Activated CD8-positive, alpha-beta T cell treated with anti-CD3 and anti-CD28 coated beads for 36 hours (primary cell): ENCODE measurements at regions not wholly inside any gene's neighbourhood (a gene's known extent, or its start where the extent isn't known, plus 50 kb on each side); places are given as distances from the start of the nearest gene placed in this dataset.

Experiments
- ATAC-seq: fragments of 200-7000 bp; cut with Tn5 transposase; one replicate; pipeline ENCODE4 v1.10.0; 2021; ENCODE audit warnings: mild to moderate bottlenecking, moderate library complexity
- CTCF ChIA-PET: fragments of 350-600 bp; sonication (Branson Sonifier 250); formaldehyde crosslinking; loops from one replicate; lab custom pipeline; 2021; ENCODE audit warnings: antibody characterized with exemption; lab: Charles Lee
- POLR2A ChIA-PET: fragments of 350-600 bp; sonication (Branson Sonifier 250); formaldehyde crosslinking; loops from one replicate; lab custom pipeline; 2021; ENCODE audit warnings: antibody characterized with exemption; lab: Charles Lee
- DNase-seq: peaks from one replicate; pipeline ENCODE4 v3.0.0-alpha.2; 2020
- H3K27ac Mint-ChIP-seq: one replicate; pipeline ENCODE4 v1.8.0; 2021; ENCODE audit warnings: mild to moderate bottlenecking, mixed read lengths
- H3K27me3 Mint-ChIP-seq: one replicate; pipeline ENCODE4 v1.8.0; 2021; ENCODE audit warnings: mixed read lengths
- H3K36me3 Mint-ChIP-seq: one replicate; pipeline ENCODE4 v1.8.0; 2021; ENCODE audit warnings: low read depth, mixed read lengths
- H3K4me1 Mint-ChIP-seq: one replicate; pipeline ENCODE4 v1.8.0; 2021; ENCODE audit warnings: low read depth, mixed read lengths
- H3K4me3 Mint-ChIP-seq: one replicate; pipeline ENCODE4 v1.8.0; 2021; ENCODE audit warnings: mild to moderate bottlenecking, moderate library complexity, mixed read lengths
- H3K9me3 Mint-ChIP-seq: one replicate; pipeline ENCODE4 v1.8.0; 2021; ENCODE audit warnings: mixed read lengths
- intact Hi-C: fragments of 100-400 bp; cut with micrococcal nuclease; formaldehyde crosslinking; loops from one replicate; pipeline ENCODE4 v1.10.0; 2022
- TF ChIP-seq, protein P1 (sequence below): fragments of 200-600 bp; IDR thresholded peaks from one replicate; pipeline ENCODE4 v1.8.0; 2022; ENCODE audit warnings: antibody characterized with exemption, mild to moderate bottlenecking

DNA sequence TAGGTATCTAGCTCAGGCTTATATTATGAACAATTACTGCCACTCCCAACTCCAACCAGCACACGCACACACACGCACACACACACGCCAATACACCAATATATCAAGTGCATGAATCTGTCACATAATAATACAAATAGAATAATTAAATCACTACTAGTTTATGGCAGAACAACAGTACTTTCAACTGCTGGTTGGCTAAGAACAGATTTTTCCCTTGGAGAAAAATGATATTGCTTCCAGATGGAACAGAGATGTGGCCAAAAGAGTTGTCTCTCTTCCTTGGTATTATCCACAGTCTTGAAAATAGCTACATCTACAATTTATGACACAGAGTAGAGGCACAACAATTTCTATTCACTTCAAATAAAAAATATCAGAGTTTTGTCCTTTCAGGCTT lies 538.3 kb upstream of the FAT3 start:
- TF ChIP-seq, protein P1, sequence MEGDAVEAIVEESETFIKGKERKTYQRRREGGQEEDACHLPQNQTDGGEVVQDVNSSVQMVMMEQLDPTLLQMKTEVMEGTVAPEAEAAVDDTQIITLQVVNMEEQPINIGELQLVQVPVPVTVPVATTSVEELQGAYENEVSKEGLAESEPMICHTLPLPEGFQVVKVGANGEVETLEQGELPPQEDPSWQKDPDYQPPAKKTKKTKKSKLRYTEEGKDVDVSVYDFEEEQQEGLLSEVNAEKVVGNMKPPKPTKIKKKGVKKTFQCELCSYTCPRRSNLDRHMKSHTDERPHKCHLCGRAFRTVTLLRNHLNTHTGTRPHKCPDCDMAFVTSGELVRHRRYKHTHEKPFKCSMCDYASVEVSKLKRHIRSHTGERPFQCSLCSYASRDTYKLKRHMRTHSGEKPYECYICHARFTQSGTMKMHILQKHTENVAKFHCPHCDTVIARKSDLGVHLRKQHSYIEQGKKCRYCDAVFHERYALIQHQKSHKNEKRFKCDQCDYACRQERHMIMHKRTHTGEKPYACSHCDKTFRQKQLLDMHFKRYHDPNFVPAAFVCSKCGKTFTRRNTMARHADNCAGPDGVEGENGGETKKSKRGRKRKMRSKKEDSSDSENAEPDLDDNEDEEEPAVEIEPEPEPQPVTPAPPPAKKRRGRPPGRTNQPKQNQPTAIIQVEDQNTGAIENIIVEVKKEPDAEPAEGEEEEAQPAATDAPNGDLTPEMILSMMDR = no peak
- intact Hi-C loops = no loop called here
- H3K9me3 Mint-ChIP-seq = peaks cover 4% of the 10 kb centered on the region
- POLR2A ChIA-PET = no interaction called here
- CTCF ChIA-PET = no interaction called here
- DNase-seq (no peak), ATAC-seq (no peak)
- H3K36me3 Mint-ChIP-seq = no peaks in the 10 kb centered on the region
- no peak overlapping the region for H3K27ac Mint-ChIP-seq
- H3K4me3 Mint-ChIP-seq = no peak overlapping the region
- no peaks in the 10 kb centered on the region for H3K27me3 Mint-ChIP-seq
- no peaks in the 10 kb centered on the region for H3K4me1 Mint-ChIP-seq

DNA sequence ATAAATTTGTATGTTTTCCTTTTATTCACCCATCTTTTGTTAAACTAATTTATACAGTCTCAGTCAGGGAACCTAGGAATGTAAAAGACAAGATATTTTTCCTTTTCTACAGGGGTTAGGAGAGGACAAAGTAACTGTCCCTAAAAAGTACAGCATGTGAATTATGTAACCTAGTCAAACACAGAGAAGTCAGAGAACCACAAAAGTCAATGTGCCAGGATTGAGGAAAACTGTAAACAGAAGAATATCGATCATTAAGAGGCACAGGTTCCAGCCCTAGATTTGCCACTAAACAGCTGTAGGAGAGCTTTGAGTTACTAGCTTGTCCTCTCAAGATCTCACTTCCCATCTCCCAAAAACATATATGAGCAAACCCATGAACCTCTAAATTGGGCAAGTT lies 550.9 kb upstream of the FAT3 start:
- no peak for DNase-seq
- ChIA-PET CTCF (no interaction called here), POLR2A (no interaction called here)
- Mint-ChIP-seq H3K27me3 (no peaks in the 10 kb centered on the region), H3K4me3 (no peak overlapping the region), H3K27ac (no peak overlapping the region), H3K36me3 (no peaks in the 10 kb centered on the region), H3K4me1 (no peaks in the 10 kb centered on the region), H3K9me3 (peaks cover 22% of the 10 kb centered on the region)
- intact Hi-C loops = no loop called here
- no peak for ATAC-seq
- TF ChIP-seq, protein P1 = no peak

DNA sequence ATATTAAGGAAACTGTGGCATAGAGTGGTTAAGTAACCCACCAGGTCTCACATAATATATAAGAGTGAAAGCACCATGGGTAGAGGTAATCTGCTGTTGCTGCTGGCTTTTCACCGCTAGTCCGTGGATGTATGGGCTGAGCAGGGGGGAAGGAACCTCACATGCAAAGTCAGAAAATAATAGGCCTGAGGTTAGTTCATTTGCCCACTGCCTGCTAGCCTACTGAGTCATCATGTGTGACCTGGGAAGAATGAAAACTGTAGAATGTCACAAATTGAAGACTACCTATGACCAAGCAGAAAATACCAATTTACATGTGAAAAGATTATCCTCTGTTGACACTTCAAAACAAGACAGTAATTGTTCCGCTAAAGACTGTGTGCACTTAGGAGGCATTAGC lies 560.1 kb upstream of the FAT3 start:
- Mint-ChIP-seq H3K27ac (no peak overlapping the region), H3K9me3 (peaks cover 4% of the 10 kb centered on the region), H3K4me1 (no peaks in the 10 kb centered on the region), H3K4me3 (no peak overlapping the region), H3K27me3 (no peaks in the 10 kb centered on the region), H3K36me3 (no peaks in the 10 kb centered on the region)
- CTCF ChIA-PET = no interaction called here
- DNase-seq = no peak
- POLR2A ChIA-PET = no interaction called here
- intact Hi-C loops = no loop called here
- ATAC-seq = no peak
- TF ChIP-seq, protein P1 = no peak

DNA sequence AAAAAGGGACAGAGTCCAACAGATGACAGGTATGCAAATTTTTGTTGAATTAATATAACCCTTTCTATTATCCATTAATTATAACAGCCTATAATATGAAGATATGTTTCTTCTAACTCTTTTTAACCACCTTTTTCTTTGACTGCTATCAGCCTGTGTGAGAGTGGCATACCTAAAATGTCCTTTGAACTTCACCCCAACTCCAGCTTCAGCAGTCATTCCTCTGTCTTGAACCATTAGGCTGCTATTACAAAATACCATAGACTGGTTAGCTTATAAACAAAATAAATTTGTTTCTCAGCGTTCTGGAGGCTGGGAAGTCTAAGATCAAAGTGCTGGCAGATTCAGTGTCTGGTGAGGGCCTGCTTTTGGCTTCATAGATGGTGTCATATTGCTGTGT lies 564.6 kb upstream of the FAT3 start:
- Mint-ChIP-seq H3K27ac (no peak overlapping the region), H3K4me3 (no peak overlapping the region), H3K9me3 (peaks cover 7% of the 10 kb centered on the region), H3K36me3 (no peaks in the 10 kb centered on the region), H3K4me1 (no peaks in the 10 kb centered on the region), H3K27me3 (no peaks in the 10 kb centered on the region)
- ATAC-seq = no peak
- no peak for DNase-seq
- intact Hi-C loops = no loop called here
- ChIA-PET POLR2A (no interaction called here), CTCF (no interaction called here)
- TF ChIP-seq, protein P1 = no peak

DNA sequence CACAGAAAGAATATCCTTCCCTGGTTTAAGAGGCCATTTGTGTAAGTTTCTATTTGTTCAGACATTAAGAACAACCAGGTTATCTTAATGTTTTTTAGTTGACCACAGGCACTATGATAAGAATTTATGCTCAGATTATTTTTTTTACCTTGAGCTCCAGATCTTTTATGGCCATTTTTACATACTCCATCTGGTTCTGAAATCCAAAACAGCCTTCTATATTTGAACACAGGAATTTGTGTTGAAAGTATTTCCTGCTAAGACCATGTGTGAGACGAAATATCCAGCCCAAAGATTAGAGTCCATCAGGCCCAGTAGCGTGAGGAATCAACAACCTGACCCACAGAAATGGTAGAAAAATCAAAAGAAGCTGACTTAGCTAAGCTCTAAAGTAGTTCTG lies 569.9 kb upstream of the FAT3 start:
- no peak for ATAC-seq
- H3K9me3 Mint-ChIP-seq = peaks cover 4% of the 10 kb centered on the region
- intact Hi-C loops = no loop called here

More for the DNA sequence above, 569.9 kb upstream of the FAT3 start:
- Mint-ChIP-seq H3K4me1 (no peaks in the 10 kb centered on the region), H3K4me3 (no peak overlapping the region), H3K27ac (no peak overlapping the region), H3K27me3 (no peaks in the 10 kb centered on the region), H3K36me3 (no peaks in the 10 kb centered on the region)
- ChIA-PET CTCF (no interaction called here), POLR2A (no interaction called here)
- DNase-seq = no peak
- TF ChIP-seq, protein P1 = no peak
